Ovary (tissue), 3 donors: ENCODE measurements at regions not wholly inside any gene's neighbourhood (a gene's known extent, or its start where the extent isn't known, plus 50 kb on each side); places are given as distances from the start of the nearest gene placed in this dataset.

Experiments used
- POLR2A ChIP-seq: fragments of 450-650 bp; IDR thresholded peaks from one replicate; pipeline ENCODE4 v1.6.1; 2017; ENCODE audit warnings: antibody characterized with exemption, mild to moderate bottlenecking, moderate library complexity
- TF ChIP-seq, protein P1 (sequence below), 3 donors: fragments of 450-650 bp in 2 of 3; fragments of 200-600 bp in 1 of 3; IDR thresholded peaks; one replicate each; pipeline versions ENCODE4 v1.5.1 to v1.8.0; 2016 to 2022; ENCODE audit warnings: antibody characterized with exemption in 3 of 3, mild to moderate bottlenecking in 1 of 3
- donor health status: DM: no; HTN: no; CAD: no.

DNA sequence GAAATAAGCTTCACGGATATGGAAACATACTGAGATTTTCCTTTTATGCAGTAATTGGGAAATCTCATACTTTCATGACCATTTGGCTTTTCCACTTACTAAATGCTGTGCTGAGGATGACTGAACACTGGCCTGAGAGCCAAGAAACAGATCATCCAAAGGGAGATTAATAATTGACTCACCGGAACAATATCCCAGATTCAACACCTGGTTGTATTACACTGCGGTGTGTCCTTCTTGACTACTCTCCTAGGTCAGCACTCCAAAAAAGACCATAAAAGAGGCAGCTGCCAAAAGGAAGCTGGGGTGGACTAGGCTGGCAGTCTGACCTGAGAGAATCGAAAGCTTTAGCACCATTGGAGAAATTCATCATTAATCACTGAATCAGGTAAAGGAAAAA lies 469.1 kb downstream of the CBLN2 start:
- TF ChIP-seq, protein P1, sequence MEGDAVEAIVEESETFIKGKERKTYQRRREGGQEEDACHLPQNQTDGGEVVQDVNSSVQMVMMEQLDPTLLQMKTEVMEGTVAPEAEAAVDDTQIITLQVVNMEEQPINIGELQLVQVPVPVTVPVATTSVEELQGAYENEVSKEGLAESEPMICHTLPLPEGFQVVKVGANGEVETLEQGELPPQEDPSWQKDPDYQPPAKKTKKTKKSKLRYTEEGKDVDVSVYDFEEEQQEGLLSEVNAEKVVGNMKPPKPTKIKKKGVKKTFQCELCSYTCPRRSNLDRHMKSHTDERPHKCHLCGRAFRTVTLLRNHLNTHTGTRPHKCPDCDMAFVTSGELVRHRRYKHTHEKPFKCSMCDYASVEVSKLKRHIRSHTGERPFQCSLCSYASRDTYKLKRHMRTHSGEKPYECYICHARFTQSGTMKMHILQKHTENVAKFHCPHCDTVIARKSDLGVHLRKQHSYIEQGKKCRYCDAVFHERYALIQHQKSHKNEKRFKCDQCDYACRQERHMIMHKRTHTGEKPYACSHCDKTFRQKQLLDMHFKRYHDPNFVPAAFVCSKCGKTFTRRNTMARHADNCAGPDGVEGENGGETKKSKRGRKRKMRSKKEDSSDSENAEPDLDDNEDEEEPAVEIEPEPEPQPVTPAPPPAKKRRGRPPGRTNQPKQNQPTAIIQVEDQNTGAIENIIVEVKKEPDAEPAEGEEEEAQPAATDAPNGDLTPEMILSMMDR (IDR thresholded peaks at IDR 0.05): no peak
- no peak for TF ChIP-seq POLR2A
